ENCODE measurements at regions not wholly inside any gene's neighbourhood (a gene's known extent, or its start where the extent isn't known, plus 50 kb on each side); places are given as distances from the start of the nearest gene placed in this dataset.

GRCh38 chr7:108869070-108869469 is 299.4 kb downstream of the DNAJB9 start:
- TF ChIP-seq ZNF274 (IDR thresholded peaks at IDR 0.05; ENCODE audit: low read depth, low read length) = no peak
- no peak for TF ChIP-seq SUZ12 (IDR thresholded peaks at IDR 0.05; ENCODE audit: extremely low read depth, insufficient read depth, insufficient read length)
